NCI-H345 treated with DMSO at 0.1 percent for 48 hours (cell line): ENCODE measurements at regions not wholly inside any gene's neighbourhood (a gene's known extent, or its start where the extent isn't known, plus 50 kb on each side); places are given as distances from the start of the nearest gene placed in this dataset.
A peak's percentile ranks its signal among the peaks of the same experiment; 100 is the strongest.
"Not testable (repeated sequence)": the region's sequence is repeated elsewhere in the genome, so short reads cannot be mapped to it uniquely, and the experiment has no call there.

Experiments
- DNase-seq: peaks from one replicate; lab custom pipeline; 2025; ENCODE audit not compliant: unreplicated experiment; lab: John Stamatoyannopoulos, UW

- no peak for DNase-seq
Observed at GRCh38 chr11:23730307-23730998, 766.4 kb upstream of the LUZP2 start.

GRCh38 chr11:23732026-23732425 lies 764.8 kb upstream of the LUZP2 start:
- DNase-seq: no peak

- no peak for DNase-seq
Observed at GRCh38 chr11:23746896-23747295, 750.0 kb upstream of the LUZP2 start.

- no peak for DNase-seq
Observed at GRCh38 chr11:23749762-23750430, 747.0 kb upstream of the LUZP2 start.

GRCh38 chr11:23751280-23751679 lies 745.6 kb upstream of the LUZP2 start:
- DNase-seq: no peak

GRCh38 chr11:23755076-23755475 lies 741.8 kb upstream of the LUZP2 start:
- DNase-seq: no peak

GRCh38 chr11:23755769-23756168 lies 741.1 kb upstream of the LUZP2 start:
- DNase-seq: no peak

- peak; percentile 9 for DNase-seq
Observed at GRCh38 chr11:23759489-23759888, 737.4 kb upstream of the LUZP2 start.

GRCh38 chr11:23764286-23764685 lies 732.6 kb upstream of the LUZP2 start:
- DNase-seq: no peak

GRCh38 chr11:23765682-23766252 lies 731.1 kb upstream of the LUZP2 start:
- no peak for DNase-seq

- no peak for DNase-seq
Observed at GRCh38 chr11:23767576-23767975, 729.3 kb upstream of the LUZP2 start.

GRCh38 chr11:23769214-23769613 lies 727.6 kb upstream of the LUZP2 start:
- no peak for DNase-seq

- DNase-seq: no peak
Observed at GRCh38 chr11:23772081-23772480, 724.8 kb upstream of the LUZP2 start.

- no peak for DNase-seq
Observed at GRCh38 chr11:23778971-23779370, 717.9 kb upstream of the LUZP2 start.

GRCh38 chr11:23780231-23780630 lies 716.6 kb upstream of the LUZP2 start:
- DNase-seq: no peak

GRCh38 chr11:23781803-23782560 lies 714.9 kb upstream of the LUZP2 start:
- DNase-seq: no peak

- not testable (repeated sequence) for DNase-seq
Observed at GRCh38 chr11:23786974-23787373, 709.9 kb upstream of the LUZP2 start.

GRCh38 chr11:23789200-23789853 lies 707.5 kb upstream of the LUZP2 start:
- DNase-seq: no peak

GRCh38 chr11:23789938-23790371 lies 706.9 kb upstream of the LUZP2 start:
- no peak for DNase-seq

GRCh38 chr11:23797624-23798419 lies 699.0 kb upstream of the LUZP2 start:
- DNase-seq: no peak
